T-helper 2 cell treated with Interferon-gamma antibody and Interleukin-4, amounts not matched to agents 100 ng/mL and 5 ng/mL, for 36 hours (primary cell): ENCODE measurements at regions not wholly inside any gene's neighbourhood (a gene's known extent, or its start where the extent isn't known, plus 50 kb on each side); places are given as distances from the start of the nearest gene placed in this dataset.

Source experiments
- intact Hi-C: fragments of 100-400 bp; cut with micrococcal nuclease; formaldehyde crosslinking; loops from one replicate; pipeline ENCODE4 v1.15.1; 2023

- intact Hi-C loops = no loop called here
These were observed 1401.2 kb upstream of the CELF4 start for GRCh38 chr18:38966841-38967240.

- intact Hi-C loops = no loop called here
These were observed 1398.5 kb upstream of the CELF4 start for GRCh38 chr18:38963943-38964660.

GRCh38 chr18:38961880-38962279, 1396.3 kb upstream of the CELF4 start:
- intact Hi-C loops = no loop called here

- intact Hi-C loops = no loop called here
These were observed 1392.1 kb upstream of the CELF4 start for GRCh38 chr18:38957736-38958135.

GRCh38 chr18:38956068-38956467, 1390.5 kb upstream of the CELF4 start:
- intact Hi-C loops = no loop called here

- intact Hi-C loops = no loop called here
These were observed 1386.0 kb upstream of the CELF4 start for GRCh38 chr18:38951633-38952032.

GRCh38 chr18:38948436-38948835, 1382.8 kb upstream of the CELF4 start:
- intact Hi-C loops = no loop called here

GRCh38 chr18:38944446-38945024, 1378.9 kb upstream of the CELF4 start:
- intact Hi-C loops = no loop called here

GRCh38 chr18:38941711-38942561, 1376.3 kb upstream of the CELF4 start:
- intact Hi-C loops = loop anchor here (1.0 kb wide), 1 partner anchor 367 kb away; no protein-coding TSS in a partner anchor

- intact Hi-C loops = loop anchor here (1.0 kb wide), 1 partner anchor 366 kb away; no protein-coding TSS in a partner anchor
These were observed 1375.4 kb upstream of the CELF4 start for GRCh38 chr18:38940863-38941531.

GRCh38 chr18:38940475-38940862, 1374.9 kb upstream of the CELF4 start:
- intact Hi-C loops = no loop called here

- intact Hi-C loops = no loop called here
These were observed 1368.4 kb upstream of the CELF4 start for GRCh38 chr18:38933910-38934510.

- intact Hi-C loops = no loop called here
These were observed 1367.7 kb upstream of the CELF4 start for GRCh38 chr18:38933322-38933721.

GRCh38 chr18:38932752-38933151, 1367.2 kb upstream of the CELF4 start:
- intact Hi-C loops = no loop called here

- intact Hi-C loops = no loop called here
These were observed 1366.1 kb upstream of the CELF4 start for GRCh38 chr18:38931754-38932050.

- intact Hi-C loops = no loop called here
These were observed 1365.5 kb upstream of the CELF4 start for GRCh38 chr18:38930881-38931753.

GRCh38 chr18:38923540-38923939, 1357.9 kb upstream of the CELF4 start:
- intact Hi-C loops = no loop called here

- intact Hi-C loops = no loop called here
These were observed 1357.5 kb upstream of the CELF4 start for GRCh38 chr18:38923126-38923525.

GRCh38 chr18:38909972-38910371, 1344.4 kb upstream of the CELF4 start:
- intact Hi-C loops = no loop called here

GRCh38 chr18:38902796-38903195, 1337.2 kb upstream of the CELF4 start:
- intact Hi-C loops = no loop called here
